ENCODE measurements at regions not wholly inside any gene's neighbourhood (a gene's known extent, or its start where the extent isn't known, plus 50 kb on each side); places are given as distances from the start of the nearest gene placed in this dataset.

- no peaks in the 10 kb centered on the region for H4K20me1 ChIP-seq
- no peak for TF ChIP-seq Cebpa-rat (IDR thresholded peaks at IDR 0.05)
- peak overlapping the region in 5 of 11 experiments; percentile 47 to 70 (median 49); a peak in 9 of 22 replicates for H3K4me2 ChIP-seq
- H3K9me3 ChIP-seq (replicated peaks in 1 of 11), result peaks cover 9 to 21% (median 14%) of the 10 kb centered on the region in 11 experiments; a peak in 19 of 22 replicates
- H3K36me3 ChIP-seq, result no peaks in the 10 kb centered on the region
- H3K9ac ChIP-seq, result no peak overlapping the region
- no peak overlapping the region for H3K4me3 ChIP-seq
- peaks cover 12 to 27% (median 18%) of the 10 kb centered on the region in 10 experiments; a peak in 18 of 20 replicates for H3K4me1 ChIP-seq
- no peak overlapping the region for H3K27ac ChIP-seq
- H3K27me3 ChIP-seq, result peaks cover 0 to 74% (median 0%) of the 10 kb centered on the region in 11 experiments; a peak in 4 of 22 replicates
Measured at GRCh38 chr12:4223273-4223845, 50.2 kb upstream of the CCND2 start.

- no peak for TF ChIP-seq Cebpa-rat (IDR thresholded peaks at IDR 0.05)
- peaks cover 9 to 21% (median 14%) of the 10 kb centered on the region in 11 experiments; a peak in 19 of 22 replicates for H3K9me3 ChIP-seq (replicated peaks in 1 of 11)
Measured at GRCh38 chr12:4221258-4221620, 52.3 kb upstream of the CCND2 start.

GRCh38 chr12:4220536-4221257, 52.9 kb upstream of the CCND2 start:
- Histone ChIP-seq H4K20me1 (no peaks in the 10 kb centered on the region), H3K9me3 (replicated peaks in 1 of 11) (peaks cover 9 to 21% (median 14%) of the 10 kb centered on the region in 11 experiments; a peak in 19 of 22 replicates), H3K36me3 (no peaks in the 10 kb centered on the region), H3K27ac (no peak overlapping the region), H3K4me2 (no peak overlapping the region), H3K4me1 (peaks cover 16 to 34% (median 22%) of the 10 kb centered on the region in 10 experiments), H3K27me3 (peaks cover 0 to 65% (median 0%) of the 10 kb centered on the region in 11 experiments; a peak in 4 of 22 replicates), H3K9ac (no peak overlapping the region), H3K4me3 (no peak overlapping the region)
- TF ChIP-seq Cebpa-rat (IDR thresholded peaks at IDR 0.05), result no peak

More at GRCh38 chr12:4221258-4221620, 52.3 kb upstream of the CCND2 start:
- H3K4me3 ChIP-seq, result no peak overlapping the region
- H3K4me1 ChIP-seq, result peaks cover 11 to 28% (median 18%) of the 10 kb centered on the region in 10 experiments
- H3K4me2 ChIP-seq, result no peak overlapping the region
- H4K20me1 ChIP-seq, result no peaks in the 10 kb centered on the region
- no peak overlapping the region for H3K27ac ChIP-seq
- no peaks in the 10 kb centered on the region for H3K36me3 ChIP-seq
- peaks cover 0 to 66% (median 0%) of the 10 kb centered on the region in 11 experiments; a peak in 4 of 22 replicates for H3K27me3 ChIP-seq
- no peak overlapping the region for H3K9ac ChIP-seq

- Histone ChIP-seq H3K4me3 (no peak overlapping the region), H3K9me3 (replicated peaks in 1 of 11) (peaks cover 0 to 12% (median 4%) of the 10 kb centered on the region in 11 experiments; a peak in 15 of 22 replicates), H3K4me2 (peak overlapping the region in 5 of 11 experiments; percentile 11 to 95 (median 82); a peak in 5 of 22 replicates), H3K27me3 (peaks cover 0 to 51% (median 0%) of the 10 kb centered on the region in 11 experiments; a peak in 2 of 22 replicates), H3K27ac (no peak overlapping the region), H4K20me1 (no peaks in the 10 kb centered on the region), H3K4me1 (peaks cover 27 to 45% (median 36%) of the 10 kb centered on the region in 10 experiments), H3K9ac (no peak overlapping the region), H3K36me3 (no peaks in the 10 kb centered on the region)
- no peak for TF ChIP-seq Cebpa-rat (IDR thresholded peaks at IDR 0.05)
Measured at GRCh38 chr12:4217091-4217490, 56.5 kb upstream of the CCND2 start.

GRCh38 chr12:4216187-4216927, 57.2 kb upstream of the CCND2 start:
- Histone ChIP-seq H3K4me1 (peaks cover 27 to 45% (median 36%) of the 10 kb centered on the region in 10 experiments), H3K36me3 (no peaks in the 10 kb centered on the region), H3K4me3 (no peak overlapping the region), H3K27ac (peak overlapping the region in 6 of 11 experiments; percentile 60 to 72 (median 69); a peak in 5 of 22 replicates), H3K4me2 (peak overlapping the region; percentile 69 to 96 (median 85)), H4K20me1 (no peaks in the 10 kb centered on the region), H3K27me3 (peaks cover 0 to 49% (median 0%) of the 10 kb centered on the region in 11 experiments; a peak in 2 of 22 replicates), H3K9ac (peak overlapping the region in 2 of 11 experiments; percentile 48 to 58; a peak in 2 of 22 replicates), H3K9me3 (replicated peaks in 1 of 11) (peaks cover 0 to 8% (median 0%) of the 10 kb centered on the region in 11 experiments; a peak in 5 of 22 replicates)
- TF ChIP-seq Cebpa-rat (IDR thresholded peaks at IDR 0.05), result no peak

GRCh38 chr12:4215229-4216186, 58.1 kb upstream of the CCND2 start:
- Histone ChIP-seq H3K9me3 (replicated peaks in 1 of 11) (peaks cover 0 to 8% (median 0%) of the 10 kb centered on the region in 11 experiments; a peak in 5 of 22 replicates), H3K9ac (peak overlapping the region in 9 of 11 experiments; percentile 33 to 64 (median 61); a peak in 15 of 22 replicates), H3K27me3 (peaks cover 0 to 41% (median 0%) of the 10 kb centered on the region in 11 experiments; a peak in 2 of 22 replicates), H3K27ac (peak overlapping the region in 9 of 11 experiments; percentile 39 to 80 (median 68); a peak in 18 of 22 replicates), H3K4me3 (peak overlapping the region in 8 of 10 experiments; percentile 8 to 57 (median 41); a peak in 9 of 20 replicates), H3K4me1 (peaks cover 27 to 45% (median 36%) of the 10 kb centered on the region in 10 experiments), H4K20me1 (no peaks in the 10 kb centered on the region), H3K4me2 (peak overlapping the region; percentile 69 to 96 (median 85)), H3K36me3 (no peaks in the 10 kb centered on the region)
- TF ChIP-seq Cebpa-rat (IDR thresholded peaks at IDR 0.05), result peak in 3 of 11 experiments; percentile 42 to 93 (median 47); a peak in 6 of 22 replicates

- H3K4me2 ChIP-seq, result peak overlapping the region; percentile 69 to 96 (median 85)
- H3K4me3 ChIP-seq, result peak overlapping the region in 8 of 10 experiments; percentile 8 to 57 (median 41); a peak in 9 of 20 replicates
- peaks cover 0 to 35% (median 0%) of the 10 kb centered on the region in 11 experiments; a peak in 2 of 22 replicates for H3K27me3 ChIP-seq
- H3K9ac ChIP-seq, result peak overlapping the region in 9 of 11 experiments; percentile 33 to 64 (median 61); a peak in 15 of 22 replicates
- peak overlapping the region in 9 of 11 experiments; percentile 39 to 80 (median 68); a peak in 18 of 22 replicates for H3K27ac ChIP-seq
- no peaks in the 10 kb centered on the region for H3K36me3 ChIP-seq
- no peaks in the 10 kb centered on the region for H4K20me1 ChIP-seq
- peaks cover 27 to 45% (median 36%) of the 10 kb centered on the region in 10 experiments for H3K4me1 ChIP-seq
- TF ChIP-seq Cebpa-rat (IDR thresholded peaks at IDR 0.05), result peak in 2 of 11 experiments; percentile 18 to 28; a peak in 3 of 22 replicates
- H3K9me3 ChIP-seq (replicated peaks in 1 of 11), result peaks cover 0 to 8% (median 0%) of the 10 kb centered on the region in 11 experiments; a peak in 5 of 22 replicates
Measured at GRCh38 chr12:4214877-4215228, 58.7 kb upstream of the CCND2 start.

Measured in BLaER1 treated with 17β-estradiol and CSF1 and Interleukin-3, amounts not matched to agents 10 nM and 100 nM (cell line).